Omental fat pad (tissue), 3 donors: ENCODE measurements at regions not wholly inside any gene's neighbourhood (a gene's known extent, or its start where the extent isn't known, plus 50 kb on each side); places are given as distances from the start of the nearest gene placed in this dataset.

Experiments
- ATAC-seq: fragments of 150-250 bp; one replicate; pipeline ENCODE4 v1.9.1; 2016; ENCODE audit warnings: mild to moderate bottlenecking, moderate library complexity; ENCODE audit not compliant: low FRiP score
- DNase-seq: peaks from one replicate; pipeline ENCODE4 v3.0.0-alpha.2; 2019; ENCODE audit warnings: low spot score
- TF ChIP-seq, protein P1 (sequence below), 3 donors: fragments of 450-650 bp; IDR thresholded peaks; one replicate each; pipeline ENCODE4 v1.5.1; 2016 to 2017; ENCODE audit warnings: antibody characterized with exemption in 3 of 3, mild to moderate bottlenecking in 3 of 3, moderate library complexity in 2 of 3

DNA sequence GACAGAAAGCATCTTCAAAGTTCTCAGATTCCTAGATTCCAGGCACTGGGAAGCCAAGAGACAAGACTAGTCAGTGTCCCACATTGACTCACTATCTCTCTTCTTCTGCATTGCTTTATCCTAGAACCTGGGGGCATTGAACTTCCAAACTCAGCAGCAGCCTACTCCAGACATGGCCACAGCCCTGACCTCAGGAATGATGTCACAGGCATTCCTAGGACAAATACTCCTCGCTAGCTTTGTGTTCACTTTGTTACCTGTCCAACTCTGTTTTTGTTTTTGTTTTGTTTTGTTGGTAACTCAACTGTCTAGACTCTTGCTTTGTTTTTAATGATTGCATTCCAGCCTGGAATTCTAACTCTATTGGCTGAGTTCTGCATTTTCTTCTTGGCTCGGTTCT lies 449.3 kb upstream of the SPHKAP start:
- DNase-seq: no peak
- TF ChIP-seq, protein P1, sequence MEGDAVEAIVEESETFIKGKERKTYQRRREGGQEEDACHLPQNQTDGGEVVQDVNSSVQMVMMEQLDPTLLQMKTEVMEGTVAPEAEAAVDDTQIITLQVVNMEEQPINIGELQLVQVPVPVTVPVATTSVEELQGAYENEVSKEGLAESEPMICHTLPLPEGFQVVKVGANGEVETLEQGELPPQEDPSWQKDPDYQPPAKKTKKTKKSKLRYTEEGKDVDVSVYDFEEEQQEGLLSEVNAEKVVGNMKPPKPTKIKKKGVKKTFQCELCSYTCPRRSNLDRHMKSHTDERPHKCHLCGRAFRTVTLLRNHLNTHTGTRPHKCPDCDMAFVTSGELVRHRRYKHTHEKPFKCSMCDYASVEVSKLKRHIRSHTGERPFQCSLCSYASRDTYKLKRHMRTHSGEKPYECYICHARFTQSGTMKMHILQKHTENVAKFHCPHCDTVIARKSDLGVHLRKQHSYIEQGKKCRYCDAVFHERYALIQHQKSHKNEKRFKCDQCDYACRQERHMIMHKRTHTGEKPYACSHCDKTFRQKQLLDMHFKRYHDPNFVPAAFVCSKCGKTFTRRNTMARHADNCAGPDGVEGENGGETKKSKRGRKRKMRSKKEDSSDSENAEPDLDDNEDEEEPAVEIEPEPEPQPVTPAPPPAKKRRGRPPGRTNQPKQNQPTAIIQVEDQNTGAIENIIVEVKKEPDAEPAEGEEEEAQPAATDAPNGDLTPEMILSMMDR (IDR thresholded peaks at IDR 0.05): no peak
- no peak for ATAC-seq

DNA sequence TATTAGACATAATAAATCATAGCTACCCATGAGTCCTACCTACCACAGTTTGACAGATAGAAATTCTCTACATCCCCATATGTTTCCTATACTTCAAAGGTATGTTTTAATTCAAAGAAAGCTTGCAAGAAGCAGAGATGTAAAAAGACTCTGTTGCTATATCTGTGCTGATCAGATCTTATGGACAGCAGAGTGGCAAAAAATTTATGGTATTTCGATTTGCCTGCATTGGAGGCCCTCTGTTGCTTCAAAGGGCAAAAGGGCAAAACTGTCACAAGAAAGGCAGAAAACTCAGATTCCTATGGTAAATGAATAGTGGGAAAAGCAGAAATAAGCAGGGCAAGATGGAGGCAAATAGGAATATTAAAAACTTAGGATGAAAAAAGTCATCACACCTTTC lies 447.8 kb upstream of the SPHKAP start:
- TF ChIP-seq, protein P1 (IDR thresholded peaks at IDR 0.05): no peak
- DNase-seq (no peak), ATAC-seq (no peak)

DNA sequence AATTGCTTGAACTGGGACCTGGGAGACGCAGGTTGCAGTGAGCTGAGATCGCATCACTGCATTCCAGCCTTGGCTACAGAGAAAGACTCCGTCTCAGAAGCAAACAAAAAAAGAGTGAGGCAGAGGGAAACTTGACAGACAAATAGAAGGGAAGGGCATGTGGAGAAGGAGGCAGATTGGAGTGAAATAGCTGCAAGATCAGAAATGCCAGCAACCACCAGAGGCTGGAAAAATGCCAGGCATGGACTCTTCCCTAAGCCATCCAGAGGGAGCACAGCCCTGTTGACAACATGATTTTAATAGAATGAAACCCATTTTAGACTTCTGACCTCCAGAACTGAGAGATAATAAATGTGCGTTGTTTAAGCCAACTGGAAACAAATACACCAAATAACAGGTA lies 447.2 kb upstream of the SPHKAP start:
- TF ChIP-seq, protein P1 (IDR thresholded peaks at IDR 0.05): no peak

DNA sequence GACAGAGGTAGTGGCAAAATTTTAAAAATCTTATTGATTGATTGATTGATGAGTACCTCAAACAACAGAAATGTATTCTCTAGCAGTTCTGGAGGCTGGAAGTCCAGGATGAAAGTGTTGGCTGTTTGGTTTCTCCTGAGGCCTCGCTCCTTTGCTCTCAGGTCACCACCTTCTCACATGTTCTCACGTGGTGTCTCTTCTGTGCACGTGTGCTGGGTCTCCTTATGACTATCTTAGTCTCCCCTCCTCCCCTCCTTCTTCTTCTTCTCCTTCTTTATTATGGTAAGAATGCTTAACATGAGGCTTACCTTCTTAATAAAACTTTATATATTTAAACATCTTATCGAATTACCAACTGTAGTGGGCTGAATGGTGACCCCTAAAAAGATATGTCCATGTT lies 446.0 kb upstream of the SPHKAP start:
- TF ChIP-seq, protein P1 (IDR thresholded peaks at IDR 0.05): no peak
- DNase-seq (no peak), ATAC-seq (no peak)

More for the DNA sequence above, 447.2 kb upstream of the SPHKAP start:
- DNase-seq (no peak), ATAC-seq (no peak)

DNA sequence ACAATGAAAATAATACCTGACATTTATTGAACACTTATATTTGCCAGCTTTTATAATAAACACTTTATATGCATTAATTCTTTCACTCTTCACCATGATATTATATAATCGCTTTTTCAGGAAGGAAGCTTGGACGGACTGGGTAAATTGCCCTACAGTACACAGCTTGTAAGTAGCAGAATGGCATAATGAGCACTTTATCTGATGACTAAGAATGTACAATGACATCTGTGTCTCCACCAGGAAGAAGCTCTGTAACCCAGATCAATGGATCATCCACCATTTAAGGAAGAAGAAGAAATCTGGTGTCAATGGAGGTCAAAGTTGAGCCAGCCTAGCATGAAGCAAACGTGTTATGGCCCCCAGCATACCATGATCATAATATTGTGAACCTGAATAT lies 444.0 kb upstream of the SPHKAP start:
- TF ChIP-seq, protein P1 (IDR thresholded peaks at IDR 0.05): no peak
- ATAC-seq (no peak), DNase-seq (no peak)

DNA sequence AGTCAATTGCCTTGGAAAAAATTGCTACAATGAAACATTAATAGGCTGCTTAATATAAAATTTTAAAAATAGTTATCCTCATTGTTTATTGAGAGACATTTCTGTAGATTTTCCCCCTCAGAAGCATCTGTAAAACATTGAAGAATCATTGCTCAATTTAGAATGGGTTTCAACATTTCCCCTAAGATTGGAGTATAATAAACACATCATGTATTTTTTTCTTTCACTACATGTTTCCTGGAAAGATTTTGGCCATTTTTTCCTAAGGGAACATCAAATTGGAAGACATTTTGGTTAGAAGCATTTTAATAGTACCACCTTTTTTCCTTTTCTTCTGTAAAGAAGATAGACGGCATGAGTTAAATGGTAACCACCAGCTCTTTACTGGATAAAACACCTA lies 443.2 kb upstream of the SPHKAP start:
- TF ChIP-seq, protein P1 (IDR thresholded peaks at IDR 0.05): no peak
- no peak for ATAC-seq
- no peak for DNase-seq

DNA sequence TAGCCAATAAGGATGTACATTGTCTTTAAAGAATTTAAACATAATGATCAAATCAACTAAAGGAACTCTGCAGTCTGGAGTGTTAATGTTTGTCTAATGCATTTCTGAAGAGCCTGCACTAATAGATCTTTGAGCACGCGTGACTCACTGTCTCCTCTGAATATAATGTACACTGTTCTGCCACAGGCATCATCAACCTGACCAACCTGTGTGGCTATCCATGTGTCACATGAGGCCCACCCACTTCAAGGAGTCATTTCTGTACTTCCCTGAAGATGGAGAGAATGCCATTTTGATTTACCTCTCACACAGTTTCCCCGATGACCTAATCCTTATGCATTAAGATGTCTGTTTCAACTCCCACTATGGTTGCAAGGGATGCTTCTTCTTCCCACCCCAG lies 434.0 kb upstream of the SPHKAP start:
- ATAC-seq (no peak), DNase-seq (no peak)
- TF ChIP-seq, protein P1 (IDR thresholded peaks at IDR 0.05): no peak
